Activated T-cell treated with anti-CD3 and anti-CD28 coated beads, Interleukin-2, amount 50 U/mL, for 24 hours (primary cell): ENCODE measurements at regions not wholly inside any gene's neighbourhood (a gene's known extent, or its start where the extent isn't known, plus 50 kb on each side); places are given as distances from the start of the nearest gene placed in this dataset.
A peak's percentile ranks its signal among the peaks of the same experiment; 100 is the strongest.
"Not testable (repeated sequence)": the region's sequence is repeated elsewhere in the genome, so short reads cannot be mapped to it uniquely, and the experiment has no call there.

Experiments used
- DNase-seq: peaks from one replicate; pipeline ENCODE4 v3.0.0-alpha.2; 2020
- H3K27ac Mint-ChIP-seq: 2 replicates; pipeline ENCODE4 v1.8.0; 2020; ENCODE audit warnings: mild to moderate bottlenecking, mixed read lengths
- H3K27me3 Mint-ChIP-seq: 2 replicates; pipeline ENCODE4 v1.8.0; 2020; ENCODE audit warnings: mixed read lengths
- H3K36me3 Mint-ChIP-seq: 2 replicates; pipeline ENCODE4 v1.8.0; 2020; ENCODE audit warnings: low read depth, mixed read lengths
- H3K4me1 Mint-ChIP-seq: 2 replicates; pipeline ENCODE4 v1.8.0; 2020; ENCODE audit warnings: low read depth, mixed read lengths
- H3K4me3 Mint-ChIP-seq: 2 replicates; pipeline ENCODE4 v1.8.0; 2020; ENCODE audit warnings: mild to moderate bottlenecking, moderate library complexity, mixed read lengths
- H3K9me3 Mint-ChIP-seq: 2 replicates; pipeline ENCODE4 v1.8.0; 2020; ENCODE audit warnings: mixed read lengths

- Mint-ChIP-seq H3K4me3 (peak overlapping the region; percentile 23), H3K36me3 (no peaks in the 10 kb centered on the region), H3K9me3 (no peaks in the 10 kb centered on the region), H3K27ac (no peak overlapping the region), H3K27me3 (peaks cover 81% of the 10 kb centered on the region), H3K4me1 (peaks cover 10% of the 10 kb centered on the region)
- no peak for DNase-seq
Measured at GRCh38 chr2:131425231-131425941, 50.5 kb upstream of the TUBA3D start.

GRCh38 chr2:131424605-131425114 lies 51.3 kb upstream of the TUBA3D start:
- Mint-ChIP-seq H3K27me3 (peaks cover 78% of the 10 kb centered on the region), H3K4me3 (peak overlapping the region; percentile 56)
- not testable (repeated sequence) for DNase-seq, H3K36me3 Mint-ChIP-seq, H3K4me1 Mint-ChIP-seq, H3K27ac Mint-ChIP-seq, H3K9me3 Mint-ChIP-seq

- not testable (repeated sequence) for H3K9me3 Mint-ChIP-seq, H3K4me3 Mint-ChIP-seq, H3K36me3 Mint-ChIP-seq, H3K27ac Mint-ChIP-seq, DNase-seq, H3K4me1 Mint-ChIP-seq
- H3K27me3 Mint-ChIP-seq = peaks cover 58% of the 10 kb centered on the region
Measured at GRCh38 chr2:131420751-131421150, 55.2 kb upstream of the TUBA3D start.

GRCh38 chr2:131419441-131419840 lies 55.5 kb upstream of the RAB6D start:
- Mint-ChIP-seq H3K36me3 (no peaks in the 10 kb centered on the region), H3K27ac (no peak overlapping the region)

GRCh38 chr2:131418625-131419024 lies 54.7 kb upstream of the RAB6D start:
- peaks cover 52% of the 10 kb centered on the region for H3K27me3 Mint-ChIP-seq
- H3K4me1 Mint-ChIP-seq = no peaks in the 10 kb centered on the region
- H3K9me3 Mint-ChIP-seq = no peaks in the 10 kb centered on the region
- H3K36me3 Mint-ChIP-seq = no peaks in the 10 kb centered on the region
- H3K27ac Mint-ChIP-seq = no peak overlapping the region
- no peak overlapping the region for H3K4me3 Mint-ChIP-seq
- no peak for DNase-seq

More at GRCh38 chr2:131419441-131419840, 55.5 kb upstream of the RAB6D start:
- DNase-seq = no peak
- Mint-ChIP-seq H3K9me3 (no peaks in the 10 kb centered on the region), H3K4me3 (no peak overlapping the region), H3K27me3 (peaks cover 59% of the 10 kb centered on the region), H3K4me1 (no peaks in the 10 kb centered on the region)

GRCh38 chr2:131417886-131418285 lies 53.9 kb upstream of the RAB6D start:
- Mint-ChIP-seq H3K4me3 (no peak overlapping the region), H3K36me3 (no peaks in the 10 kb centered on the region), H3K9me3 (no peaks in the 10 kb centered on the region), H3K4me1 (no peaks in the 10 kb centered on the region), H3K27me3 (peaks cover 50% of the 10 kb centered on the region), H3K27ac (no peak overlapping the region)
- DNase-seq = no peak

- no peak for DNase-seq
- Mint-ChIP-seq H3K9me3 (no peaks in the 10 kb centered on the region), H3K4me3 (no peak overlapping the region), H3K27ac (no peak overlapping the region), H3K27me3 (peaks cover 51% of the 10 kb centered on the region), H3K4me1 (no peaks in the 10 kb centered on the region), H3K36me3 (no peaks in the 10 kb centered on the region)
Measured at GRCh38 chr2:131413785-131414184, 49.8 kb upstream of the RAB6D start.
